ENCODE measurements at regions not wholly inside any gene's neighbourhood (a gene's known extent, or its start where the extent isn't known, plus 50 kb on each side); places are given as distances from the start of the nearest gene placed in this dataset.

DNA sequence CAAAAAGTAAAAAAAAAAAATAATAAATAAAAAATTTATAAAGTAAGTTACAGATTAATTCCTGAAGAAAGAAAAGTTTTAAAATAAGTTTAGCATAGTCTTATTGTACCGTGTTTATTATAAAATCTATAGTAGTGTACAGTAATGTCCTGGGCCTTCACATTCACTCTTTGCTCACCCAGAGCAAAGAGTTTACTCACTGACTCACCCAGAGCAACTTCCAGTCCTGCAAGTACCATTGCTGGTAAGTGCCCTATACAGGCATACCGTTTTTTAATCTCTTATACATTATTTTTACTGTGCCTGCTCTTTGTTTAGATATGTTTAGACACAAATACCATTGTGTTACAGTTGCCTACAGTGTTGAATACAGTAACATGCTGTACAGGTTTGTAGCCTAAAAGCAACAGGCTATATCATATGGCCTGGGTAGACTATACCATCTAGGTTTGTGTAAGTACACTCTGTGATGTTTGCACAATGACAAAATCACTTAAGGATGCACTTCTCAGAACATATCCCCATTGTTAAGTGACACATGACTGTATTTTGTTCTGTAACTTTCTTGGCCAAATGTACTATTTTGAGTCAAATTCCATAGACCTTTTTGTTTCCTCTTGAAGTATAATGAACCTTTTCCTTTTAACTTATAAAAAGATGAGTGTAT is 199.0 kb upstream of the NUDT6 start:
- no peak for DNase-seq (ENCODE audit: extremely low read depth, low read depth)
- no peak overlapping the region for H3K4me3 ChIP-seq (replicated peaks; ENCODE audit: low read depth, low read length)
- TF ChIP-seq, protein P1, sequence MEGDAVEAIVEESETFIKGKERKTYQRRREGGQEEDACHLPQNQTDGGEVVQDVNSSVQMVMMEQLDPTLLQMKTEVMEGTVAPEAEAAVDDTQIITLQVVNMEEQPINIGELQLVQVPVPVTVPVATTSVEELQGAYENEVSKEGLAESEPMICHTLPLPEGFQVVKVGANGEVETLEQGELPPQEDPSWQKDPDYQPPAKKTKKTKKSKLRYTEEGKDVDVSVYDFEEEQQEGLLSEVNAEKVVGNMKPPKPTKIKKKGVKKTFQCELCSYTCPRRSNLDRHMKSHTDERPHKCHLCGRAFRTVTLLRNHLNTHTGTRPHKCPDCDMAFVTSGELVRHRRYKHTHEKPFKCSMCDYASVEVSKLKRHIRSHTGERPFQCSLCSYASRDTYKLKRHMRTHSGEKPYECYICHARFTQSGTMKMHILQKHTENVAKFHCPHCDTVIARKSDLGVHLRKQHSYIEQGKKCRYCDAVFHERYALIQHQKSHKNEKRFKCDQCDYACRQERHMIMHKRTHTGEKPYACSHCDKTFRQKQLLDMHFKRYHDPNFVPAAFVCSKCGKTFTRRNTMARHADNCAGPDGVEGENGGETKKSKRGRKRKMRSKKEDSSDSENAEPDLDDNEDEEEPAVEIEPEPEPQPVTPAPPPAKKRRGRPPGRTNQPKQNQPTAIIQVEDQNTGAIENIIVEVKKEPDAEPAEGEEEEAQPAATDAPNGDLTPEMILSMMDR (IDR thresholded peaks at IDR 0.05; ENCODE audit: low read depth, low read length, missing control alignments) = no peak

DNA sequence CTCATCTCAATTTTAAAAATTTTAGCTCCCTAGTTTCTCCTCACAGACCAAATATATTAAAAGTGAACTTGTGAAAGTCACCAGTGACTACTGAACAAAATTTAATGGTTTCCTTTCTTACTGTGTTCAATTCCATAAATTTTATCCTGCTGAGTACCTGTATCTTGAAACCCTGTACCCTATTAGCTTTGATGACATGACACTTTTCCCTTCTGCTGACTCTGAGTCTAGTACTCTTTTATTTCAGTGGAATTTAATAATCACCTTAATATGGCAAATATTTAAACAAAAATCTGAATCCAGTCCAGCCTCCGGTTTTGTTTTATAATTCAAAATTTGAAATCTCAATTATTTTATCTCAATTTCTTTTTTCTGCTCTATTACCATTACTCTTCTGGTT is 203.1 kb upstream of the NUDT6 start:
- TF ChIP-seq, protein P1 (IDR thresholded peaks at IDR 0.05; ENCODE audit: low read depth, low read length, missing control alignments) = no peak
- no peak overlapping the region for H3K4me3 ChIP-seq (replicated peaks; ENCODE audit: low read depth, low read length)
- no peak for DNase-seq (ENCODE audit: extremely low read depth, low read depth)

DNA sequence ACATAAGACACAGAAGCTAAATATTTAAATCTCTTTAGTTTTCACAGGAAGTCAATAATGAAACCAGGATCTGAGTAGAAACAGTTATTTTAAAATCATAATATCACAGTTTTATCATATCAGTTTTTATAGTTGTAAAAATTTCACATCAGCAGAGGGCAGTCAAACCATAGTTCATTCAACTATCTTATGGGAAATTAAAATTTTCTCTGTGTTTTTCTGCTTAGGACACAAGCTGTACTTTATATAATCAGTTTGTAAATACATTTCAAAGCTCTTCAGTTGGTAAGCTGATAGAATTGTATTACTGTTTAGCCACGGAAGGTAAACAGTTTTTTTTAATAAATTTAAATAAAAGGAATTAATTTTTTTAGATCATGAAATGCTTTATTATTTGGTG is 204.8 kb upstream of the NUDT6 start:
- TF ChIP-seq, protein P1 (IDR thresholded peaks at IDR 0.05; ENCODE audit: low read depth, low read length, missing control alignments) = no peak
- no peak for DNase-seq (ENCODE audit: extremely low read depth, low read depth)

DNA sequence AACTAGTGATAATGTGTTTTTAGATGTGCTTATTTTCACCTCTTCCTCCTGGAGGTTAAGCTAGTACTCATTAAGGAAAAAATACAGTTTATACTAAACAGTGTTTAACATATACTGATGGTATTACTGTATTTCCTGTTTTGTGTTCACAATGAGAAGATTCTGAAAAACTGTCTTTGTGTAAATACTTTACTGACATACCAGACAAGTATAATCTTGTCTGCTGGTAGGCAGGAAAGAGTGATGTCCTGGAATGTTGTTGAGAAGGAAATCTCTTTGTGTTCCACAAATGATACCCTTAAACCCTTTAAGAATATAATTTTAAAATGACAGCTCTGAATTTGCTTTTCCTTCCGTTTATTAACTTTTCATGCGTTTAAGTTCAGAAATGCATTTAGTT is 205.5 kb upstream of the NUDT6 start:
- TF ChIP-seq, protein P1 (IDR thresholded peaks at IDR 0.05; ENCODE audit: low read depth, low read length, missing control alignments) = no peak
- DNase-seq (ENCODE audit: extremely low read depth, low read depth) = no peak
- no peak overlapping the region for H3K4me3 ChIP-seq (replicated peaks; ENCODE audit: low read depth, low read length)

More for the DNA sequence above, 204.8 kb upstream of the NUDT6 start:
- H3K4me3 ChIP-seq (replicated peaks; ENCODE audit: low read depth, low read length) = no peak overlapping the region

DNA sequence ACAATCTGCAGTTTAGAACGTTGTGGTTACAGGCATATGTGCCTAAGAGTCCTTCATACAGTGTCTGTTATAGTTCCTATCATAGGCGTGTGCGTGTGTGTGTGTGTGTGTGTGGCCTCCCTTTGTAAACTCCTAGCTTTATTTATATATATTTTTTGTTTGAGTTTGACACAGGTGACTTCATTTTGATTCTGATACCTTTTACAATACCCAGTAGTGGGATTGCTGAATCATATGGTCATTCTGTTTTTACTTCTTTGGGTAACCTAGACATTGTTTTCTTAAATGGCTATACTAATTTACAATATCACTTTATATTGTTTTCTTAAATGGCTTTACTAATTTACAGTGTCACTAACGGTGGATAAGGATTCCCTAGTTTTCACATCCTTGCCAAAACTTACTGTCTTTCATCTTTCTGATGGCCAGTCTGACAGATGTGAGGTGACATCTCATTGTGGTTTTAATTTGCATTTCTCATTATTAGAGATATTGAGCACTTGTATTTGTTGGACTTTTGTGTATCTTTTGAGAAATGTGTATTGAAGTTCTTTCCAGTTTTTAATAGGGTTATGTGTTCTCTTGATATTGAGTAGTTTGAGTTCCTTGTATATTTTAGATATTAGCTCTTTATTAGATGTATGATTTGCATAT is 211.1 kb upstream of the NUDT6 start:
- DNase-seq (ENCODE audit: extremely low read depth, low read depth) = no peak
- no peak overlapping the region for H3K4me3 ChIP-seq (replicated peaks; ENCODE audit: low read depth, low read length)
- TF ChIP-seq, protein P1 (IDR thresholded peaks at IDR 0.05; ENCODE audit: low read depth, low read length, missing control alignments) = no peak

DNA sequence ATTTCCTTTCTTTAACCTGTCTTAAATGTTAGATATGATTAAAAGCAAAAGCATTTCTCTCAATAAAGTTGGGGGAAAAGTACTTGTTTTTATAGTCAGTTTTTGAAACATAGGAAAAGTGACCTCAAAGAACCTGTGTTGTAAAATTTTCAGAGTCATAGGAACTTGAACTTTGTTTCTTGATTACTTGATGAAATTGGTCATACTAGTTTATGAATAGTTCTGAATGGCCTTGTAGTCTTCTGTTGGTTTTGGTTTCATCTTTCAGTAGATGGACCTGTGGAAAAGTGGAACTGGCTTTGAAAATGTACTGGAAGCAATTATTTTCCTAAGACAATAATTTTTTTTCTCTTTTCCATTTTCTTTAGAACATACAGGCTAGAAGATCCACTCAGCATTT is 222.2 kb upstream of the NUDT6 start:
- TF ChIP-seq, protein P1 (IDR thresholded peaks at IDR 0.05; ENCODE audit: low read depth, low read length, missing control alignments) = no peak
- H3K4me3 ChIP-seq (replicated peaks; ENCODE audit: low read depth, low read length) = no peak overlapping the region
- DNase-seq (ENCODE audit: extremely low read depth, low read depth) = no peak

Measured in HFF-Myc (cell line).